GM13977 (cell line): ENCODE measurements at regions not wholly inside any gene's neighbourhood (a gene's known extent, or its start where the extent isn't known, plus 50 kb on each side); places are given as distances from the start of the nearest gene placed in this dataset.

ENCODE experiments used
- DNase-seq: peaks from one replicate; pipeline ENCODE4 v3.0.0; 2012; ENCODE audit warnings: low spot score
- CTCF ChIP-seq: IDR thresholded peaks from 2 replicates; pipeline ENCODE4 v1.5.1; 2012; ENCODE audit warnings: mild to moderate bottlenecking, control low read depth; ENCODE audit not compliant: insufficient read depth; ENCODE audit errors: extremely low read depth, missing control alignments
- in situ Hi-C: fragments of 300-500 bp; cut with MboI; formaldehyde crosslinking; loops from one replicate; pipeline ENCODE4 v1.12.0; 2022; ENCODE audit warnings: low sequenced_read_pairs, low pct_unique_long_range_greater_than_20kb, mixed read lengths, inconsistent platforms; ENCODE audit not compliant: unreplicated experiment

GRCh38 chr3:106931904-106932303, 445.3 kb upstream of the CCDC54 start:
- no peak for DNase-seq
- no peak for TF ChIP-seq CTCF

DNA sequence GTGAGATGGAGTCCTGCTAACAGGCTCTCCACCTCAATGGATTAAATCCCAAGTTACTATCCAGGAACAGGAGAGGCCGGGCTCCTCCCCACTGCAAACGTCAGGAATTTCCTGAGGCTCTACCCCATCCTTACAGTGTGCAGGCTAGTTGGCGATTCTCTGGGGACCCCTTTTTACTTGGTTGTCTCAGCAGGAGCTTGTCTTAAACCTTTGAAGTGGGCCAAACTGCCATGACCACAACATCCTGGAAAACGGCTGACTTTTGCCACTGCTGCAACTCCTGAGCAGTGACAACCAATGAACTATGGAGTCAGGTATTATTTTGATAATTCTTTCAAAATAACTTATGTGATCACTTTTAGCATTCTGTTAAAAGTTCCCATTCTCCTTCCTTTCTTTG, 440.9 kb upstream of the CCDC54 start:
- no peak for TF ChIP-seq CTCF
- in situ Hi-C loops: no loop called here
- no peak for DNase-seq

More at GRCh38 chr3:106931904-106932303, 445.3 kb upstream of the CCDC54 start:
- in situ Hi-C loops: no loop called here

GRCh38 chr3:106942051-106942450, 435.2 kb upstream of the CCDC54 start:
- no peak for DNase-seq
- in situ Hi-C loops: no loop called here
- TF ChIP-seq CTCF: no peak

GRCh38 chr3:106943071-106943470, 434.2 kb upstream of the CCDC54 start:
- in situ Hi-C loops: no loop called here
- DNase-seq: no peak
- no peak for TF ChIP-seq CTCF

- TF ChIP-seq CTCF: no peak
These were observed 431.8 kb upstream of the CCDC54 start for GRCh38 chr3:106945435-106945834.

DNA sequence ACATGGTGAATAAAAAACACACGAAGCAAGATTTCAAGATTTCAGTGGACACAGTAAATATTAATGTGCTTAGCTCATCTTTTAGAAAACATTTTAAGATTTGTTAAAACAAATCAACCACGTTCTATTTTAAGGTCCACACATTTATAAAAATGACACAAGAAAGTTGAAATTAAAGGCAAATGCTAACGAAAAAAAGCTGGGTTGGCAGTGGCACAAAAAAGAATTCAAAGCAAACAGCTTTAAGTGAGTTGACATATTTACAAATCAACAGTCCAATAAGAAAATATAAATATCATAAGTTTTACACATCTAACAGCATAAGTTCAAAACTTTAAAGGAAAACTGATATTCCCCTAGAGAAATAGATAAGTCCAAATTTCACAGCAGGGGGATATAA, 430.4 kb upstream of the CCDC54 start:
- in situ Hi-C loops: no loop called here
- TF ChIP-seq CTCF: no peak
- DNase-seq: no peak

More at GRCh38 chr3:106945435-106945834, 431.8 kb upstream of the CCDC54 start:
- no peak for DNase-seq
- in situ Hi-C loops: no loop called here

- TF ChIP-seq CTCF: no peak
- in situ Hi-C loops: no loop called here
- no peak for DNase-seq
These were observed 420.2 kb upstream of the CCDC54 start for GRCh38 chr3:106957029-106957428.
